ENCODE measurements at regions not wholly inside any gene's neighbourhood (a gene's known extent, or its start where the extent isn't known, plus 50 kb on each side); places are given as distances from the start of the nearest gene placed in this dataset.

DNA sequence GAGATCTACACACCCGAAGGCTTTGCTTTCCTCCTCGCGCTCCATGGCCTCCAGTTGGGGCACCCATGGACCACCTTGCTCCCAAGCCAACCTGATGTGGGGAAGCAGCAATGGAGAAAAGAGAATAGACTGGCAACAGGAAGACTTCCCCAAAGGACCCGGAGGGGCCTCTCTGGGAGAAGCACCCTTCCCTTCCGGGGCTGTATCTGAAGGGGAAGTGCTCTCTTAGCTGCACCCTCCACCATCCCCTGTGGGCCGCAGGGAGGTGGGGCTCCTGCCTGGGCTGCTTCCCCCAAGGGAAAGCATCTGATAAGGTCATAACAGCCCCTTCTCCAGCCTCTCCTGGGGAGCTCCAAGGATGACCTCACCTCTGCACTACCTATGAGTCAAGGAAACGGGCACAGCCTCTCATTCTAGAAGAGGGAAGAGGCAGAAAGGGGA is 100.2 kb downstream of the RIPK4 start:
- DNase-seq (ENCODE audit: insufficient read length, low spot score) (no peak), FAIRE-seq (no peak)
- TF ChIP-seq CTCF (IDR thresholded peaks at IDR 0.05; ENCODE audit: insufficient read depth, missing control alignments): no peak

- no peak for TF ChIP-seq CTCF (IDR thresholded peaks at IDR 0.05; ENCODE audit: insufficient read depth, missing control alignments)
- FAIRE-seq (no peak), DNase-seq (ENCODE audit: insufficient read length, low spot score) (no peak)
Measured at GRCh38 chr21:41665766-41666595, 100.9 kb downstream of the RIPK4 start.

GRCh38 chr21:41664881-41665765 is 101.7 kb downstream of the RIPK4 start:
- DNase-seq (ENCODE audit: insufficient read length, low spot score): no peak
- FAIRE-seq: no peak
- TF ChIP-seq CTCF (IDR thresholded peaks at IDR 0.05; ENCODE audit: insufficient read depth, missing control alignments): no peak

GRCh38 chr21:41663805-41664788 is 102.8 kb downstream of the RIPK4 start:
- no peak for FAIRE-seq
- no peak for TF ChIP-seq CTCF (IDR thresholded peaks at IDR 0.05; ENCODE audit: insufficient read depth, missing control alignments)
- no peak for DNase-seq (ENCODE audit: insufficient read length, low spot score)

DNA sequence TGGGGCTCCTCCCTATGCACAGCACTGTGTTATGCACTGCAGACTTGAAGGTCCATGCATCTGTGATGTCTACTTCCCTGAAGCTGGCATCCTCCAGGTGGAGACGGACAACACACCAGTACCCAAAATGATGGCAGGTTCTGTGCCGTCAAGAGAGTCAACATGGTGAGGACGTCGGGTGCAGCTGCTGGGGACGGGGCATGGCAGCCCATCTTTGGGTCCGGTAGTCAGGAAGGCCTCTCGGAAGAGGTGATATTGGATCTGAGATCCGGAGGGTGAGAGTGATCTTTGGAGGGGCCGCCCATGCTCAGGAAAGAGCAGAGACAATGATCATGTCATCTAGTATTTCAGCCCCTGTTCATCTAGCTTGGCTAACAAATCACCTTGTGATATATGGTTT is 104.1 kb downstream of the RIPK4 start:
- FAIRE-seq: no peak
- no peak for TF ChIP-seq CTCF (IDR thresholded peaks at IDR 0.05; ENCODE audit: insufficient read depth, missing control alignments)

DNA sequence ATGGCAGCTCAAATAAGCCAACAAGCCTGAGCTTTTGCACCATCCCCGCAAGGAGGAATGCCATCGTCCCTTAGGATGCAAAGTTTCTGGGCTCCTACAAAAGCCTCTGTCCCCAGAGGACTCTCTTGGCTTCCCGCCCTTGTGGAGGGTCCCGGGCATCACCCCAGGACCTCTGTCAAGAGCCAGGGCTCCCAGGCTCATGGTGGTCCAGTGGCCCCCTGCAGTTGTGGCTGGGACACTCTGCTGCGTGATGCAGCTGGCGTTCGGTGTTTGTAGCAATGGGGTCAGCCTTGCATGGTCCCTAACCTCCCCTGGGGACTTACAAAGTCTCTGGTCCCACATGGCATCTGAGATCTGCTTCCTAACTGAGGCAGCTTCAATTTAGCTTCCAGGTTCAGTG is 104.7 kb downstream of the RIPK4 start:
- FAIRE-seq (no peak), DNase-seq (ENCODE audit: insufficient read length, low spot score) (no peak)
- TF ChIP-seq CTCF (IDR thresholded peaks at IDR 0.05; ENCODE audit: insufficient read depth, missing control alignments): no peak

More for the DNA sequence above, 104.1 kb downstream of the RIPK4 start:
- no peak for DNase-seq (ENCODE audit: insufficient read length, low spot score)

All from D721Med (cell line).